Spleen (tissue), 11 donors: ENCODE measurements at regions not wholly inside any gene's neighbourhood (a gene's known extent, or its start where the extent isn't known, plus 50 kb on each side); places are given as distances from the start of the nearest gene placed in this dataset.

Experiments
- DNase-seq: peaks from one replicate; pipeline ENCODE4 v3.0.0-alpha.2; 2020
- H3K27ac ChIP-seq, 8 donors: fragments of 200-600 bp; sonication (generic) in 7 of 8; 1 replicate in 4 of 8; 2 replicates in 4 of 8; pipeline versions ENCODE4 v1.5.0 to v1.8.0; 2016 to 2021; ENCODE audit warnings: inconsistent platforms in 4 of 8, mild to moderate bottlenecking in 4 of 8, moderate library complexity in 1 of 8
- H3K27me3 ChIP-seq, 7 donors: fragments of 200-600 bp; sonication (generic) in 6 of 7; replicated peaks in 1 of 7; 1 replicate in 4 of 7; 2 replicates in 3 of 7; pipeline versions ENCODE4 v1.5.0 to v1.8.0; 2016 to 2021; ENCODE audit warnings: inconsistent platforms in 3 of 7, mild to moderate bottlenecking in 1 of 7
- H3K36me3 ChIP-seq, 6 donors: fragments of 200-600 bp; sonication (generic) in 5 of 6; 1 replicate in 4 of 6; 2 replicates in 2 of 6; pipeline versions ENCODE4 v1.5.0 to v1.8.0; 2016 to 2021; ENCODE audit warnings: inconsistent platforms in 2 of 6
- H3K4me1 ChIP-seq, 6 donors: fragments of 200-600 bp; sonication (generic) in 5 of 6; 1 replicate in 3 of 6; 2 replicates in 3 of 6; pipeline versions ENCODE4 v1.5.0 to v1.8.0; 2016 to 2021; ENCODE audit warnings: inconsistent platforms in 3 of 6
- H3K4me3 ChIP-seq, 8 donors: fragments of 200-600 bp; sonication (generic) in 7 of 8; 1 replicate in 4 of 8; 2 replicates in 4 of 8; pipeline versions ENCODE4 v1.5.0 to v1.8.0; 2016 to 2021; ENCODE audit warnings: inconsistent platforms in 4 of 8, mild to moderate bottlenecking in 4 of 8, moderate library complexity in 2 of 8
- H3K9me3 ChIP-seq, 8 donors: fragments of 200-600 bp; sonication (generic) in 7 of 8; 1 replicate in 4 of 8; 2 replicates in 4 of 8; pipeline versions ENCODE4 v1.5.0 to v1.8.0; 2016 to 2021; ENCODE audit warnings: inconsistent platforms in 4 of 8
- CTCF ChIP-seq, 11 experiments: fragments of 200-600 bp in 7 of 11; fragments of 450-650 bp in 4 of 11; sonication (generic) in 4 of 11; IDR thresholded peaks in 8 of 11; conservative IDR thresholded peaks in 3 of 11; 1 replicate in 7 of 11; 2 replicates in 4 of 11; pipeline versions ENCODE4 v1.4.0 to v1.8.0; 2016 to 2021; ENCODE audit warnings: antibody characterized with exemption in 11 of 11, inconsistent platforms in 4 of 11, mild to moderate bottlenecking in 1 of 11
- POLR2A ChIP-seq, 3 donors: fragments of 450-650 bp; IDR thresholded peaks; one replicate each; pipeline ENCODE4 v1.5.1; 2017; ENCODE audit warnings: antibody characterized with exemption in 3 of 3, mild to moderate bottlenecking in 1 of 3
- POLR2AphosphoS5 ChIP-seq, 3 donors: sonication (generic); formaldehyde crosslinking; IDR thresholded peaks; one replicate each; pipeline ENCODE4 v1.5.1; 2017; ENCODE audit warnings: antibody characterized with exemption in 3 of 3
- WGBS, 5 donors: extraction: QIAGEN DNeasy Blood & Tissue Kit in 3 of 5; methylation state at CpG; one replicate each; pipeline versions ENCODE4 v1.1.5 to v1.1.7; 2013 to 2018; 5-methylcytosine and 5-hydroxymethylcytosine counted together
- intact Hi-C: fragments of 100-400 bp; cut with DNase I; formaldehyde crosslinking; loops from one replicate; pipeline ENCODE4 v1.15.0; 2023; ENCODE audit warnings: low total_unique reads
- donor health status: healthy with polysubstance abuse.
- donor health status: DM: no; HTN: no; CAD: no; lungs with moderate emphysema.
- donor health status: DM: no; HTN: no; CAD: no.
- donor health status: Bipolar disorder and iron deficiency.
- donor health status: healthy.
- donor health status: DM: no; HTN: no; CAD: no.
- donor health status: DM: yes; HTN: yes; CAD: no.

- no peaks in the 10 kb centered on the region for H3K27me3 ChIP-seq
- H3K9me3 ChIP-seq: no peaks in the 10 kb centered on the region
- H3K4me1 ChIP-seq: no peaks in the 10 kb centered on the region
- no peak overlapping the region for H3K4me3 ChIP-seq
- no peaks in the 10 kb centered on the region for H3K36me3 ChIP-seq
- no peak overlapping the region for H3K27ac ChIP-seq
- intact Hi-C loops: no loop called here
- TF ChIP-seq POLR2A (IDR thresholded peaks at IDR 0.05) (no peak), CTCF (IDR thresholded peaks at IDR 0.05 in 8 of 11, conservative IDR thresholded peaks at IDR 0.05 in 3 of 11) (no peak), POLR2AphosphoS5 (IDR thresholded peaks at IDR 0.05) (no peak)
- no peak for DNase-seq
- 88 to 95% (median 93%) methylated on average over 13 of the region's 13 CpGs for WGBS, 5 donors
Observed at GRCh38 chr3:103166890-103167289, 732.1 kb downstream of the ZPLD1 start.

- Histone ChIP-seq H3K4me1 (no peaks in the 10 kb centered on the region), H3K4me3 (no peak overlapping the region), H3K27ac (no peak overlapping the region), H3K36me3 (no peaks in the 10 kb centered on the region), H3K9me3 (no peaks in the 10 kb centered on the region), H3K27me3 (no peaks in the 10 kb centered on the region)
- WGBS, 5 donors: 74 to 81% (median 81%) methylated on average over 6 of the region's 6 CpGs
- no peak for TF ChIP-seq CTCF (IDR thresholded peaks at IDR 0.05 in 8 of 11, conservative IDR thresholded peaks at IDR 0.05 in 3 of 11)
- no peak for TF ChIP-seq POLR2A (IDR thresholded peaks at IDR 0.05)
- TF ChIP-seq POLR2AphosphoS5 (IDR thresholded peaks at IDR 0.05): no peak
- no peak for DNase-seq
- intact Hi-C loops: no loop called here
Observed at GRCh38 chr3:103167850-103168249, 733.0 kb downstream of the ZPLD1 start.

GRCh38 chr3:103169289-103169688, 734.5 kb downstream of the ZPLD1 start:
- no peak for DNase-seq
- H3K36me3 ChIP-seq: no peaks in the 10 kb centered on the region
- intact Hi-C loops: no loop called here
- no peak overlapping the region for H3K4me3 ChIP-seq
- TF ChIP-seq CTCF (IDR thresholded peaks at IDR 0.05 in 8 of 11, conservative IDR thresholded peaks at IDR 0.05 in 3 of 11): no peak
- TF ChIP-seq POLR2A (IDR thresholded peaks at IDR 0.05): no peak
- TF ChIP-seq POLR2AphosphoS5 (IDR thresholded peaks at IDR 0.05): no peak
- no peak overlapping the region for H3K27ac ChIP-seq
- H3K9me3 ChIP-seq: no peaks in the 10 kb centered on the region
- H3K27me3 ChIP-seq: no peaks in the 10 kb centered on the region
- 70 to 85% (median 71%) methylated on average over 2 of the region's 2 CpGs for WGBS, 5 donors
- no peaks in the 10 kb centered on the region for H3K4me1 ChIP-seq

GRCh38 chr3:103170651-103171050, 735.8 kb downstream of the ZPLD1 start:
- no peaks in the 10 kb centered on the region for H3K27me3 ChIP-seq
- intact Hi-C loops: no loop called here
- H3K4me1 ChIP-seq: no peaks in the 10 kb centered on the region
- no peak overlapping the region for H3K4me3 ChIP-seq
- no peak overlapping the region for H3K27ac ChIP-seq
- TF ChIP-seq POLR2A (IDR thresholded peaks at IDR 0.05): no peak
- TF ChIP-seq CTCF (IDR thresholded peaks at IDR 0.05 in 8 of 11, conservative IDR thresholded peaks at IDR 0.05 in 3 of 11): no peak
- no peak for TF ChIP-seq POLR2AphosphoS5 (IDR thresholded peaks at IDR 0.05)
- DNase-seq: no peak
- H3K36me3 ChIP-seq: no peaks in the 10 kb centered on the region
- H3K9me3 ChIP-seq: no peaks in the 10 kb centered on the region
